ENCODE measurements at regions not wholly inside any gene's neighbourhood (a gene's known extent, or its start where the extent isn't known, plus 50 kb on each side); places are given as distances from the start of the nearest gene placed in this dataset.

GRCh38 chr10:126722726-126723125 lies 52.2 kb upstream of the C10orf90 start:
- no peaks in the 10 kb centered on the region for H3K4me1 Mint-ChIP-seq (ENCODE audit: low read depth)
- DNase-seq (ENCODE audit: low spot score, unreplicated experiment): no peak
- no peak overlapping the region for H3K4me3 Mint-ChIP-seq (ENCODE audit: low read depth)
- no peak for TF ChIP-seq CTCF (IDR thresholded peaks at IDR 0.05; ENCODE audit: unreplicated experiment)
- no peaks in the 10 kb centered on the region for H3K36me3 Mint-ChIP-seq (ENCODE audit: insufficient read depth)
- H3K27me3 Mint-ChIP-seq: peaks cover 23% of the 10 kb centered on the region
- H3K27ac Mint-ChIP-seq: no peak overlapping the region
- no peaks in the 10 kb centered on the region for H3K9me3 Mint-ChIP-seq (ENCODE audit: low read depth)

- Mint-ChIP-seq H3K4me1 (ENCODE audit: low read depth) (no peaks in the 10 kb centered on the region), H3K27ac (no peak overlapping the region), H3K27me3 (peaks cover 21% of the 10 kb centered on the region), H3K36me3 (ENCODE audit: insufficient read depth) (no peaks in the 10 kb centered on the region), H3K4me3 (ENCODE audit: low read depth) (no peak overlapping the region), H3K9me3 (ENCODE audit: low read depth) (peaks cover 2% of the 10 kb centered on the region)
- TF ChIP-seq CTCF (IDR thresholded peaks at IDR 0.05; ENCODE audit: unreplicated experiment): no peak
- DNase-seq (ENCODE audit: low spot score, unreplicated experiment): no peak
Measured at GRCh38 chr10:126723226-126723625, 52.7 kb upstream of the C10orf90 start.

GRCh38 chr10:126729314-126729870 lies 58.9 kb upstream of the C10orf90 start:
- peaks cover 20% of the 10 kb centered on the region for H3K27me3 Mint-ChIP-seq
- H3K9me3 Mint-ChIP-seq (ENCODE audit: low read depth): peaks cover 6% of the 10 kb centered on the region
- no peak overlapping the region for H3K27ac Mint-ChIP-seq
- no peak overlapping the region for H3K4me3 Mint-ChIP-seq (ENCODE audit: low read depth)
- H3K4me1 Mint-ChIP-seq (ENCODE audit: low read depth): peaks cover 2% of the 10 kb centered on the region
- DNase-seq (ENCODE audit: low spot score, unreplicated experiment): no peak
- H3K36me3 Mint-ChIP-seq (ENCODE audit: insufficient read depth): no peaks in the 10 kb centered on the region
- TF ChIP-seq CTCF (IDR thresholded peaks at IDR 0.05; ENCODE audit: unreplicated experiment): no peak

GRCh38 chr10:126730856-126731609 lies 60.5 kb upstream of the C10orf90 start:
- Mint-ChIP-seq H3K9me3 (ENCODE audit: low read depth) (peaks cover 6% of the 10 kb centered on the region), H3K4me3 (ENCODE audit: low read depth) (no peak overlapping the region), H3K27ac (no peak overlapping the region), H3K27me3 (peaks cover 31% of the 10 kb centered on the region), H3K4me1 (ENCODE audit: low read depth) (peaks cover 4% of the 10 kb centered on the region), H3K36me3 (ENCODE audit: insufficient read depth) (no peaks in the 10 kb centered on the region)
- DNase-seq (ENCODE audit: low spot score, unreplicated experiment): no peak
- TF ChIP-seq CTCF (IDR thresholded peaks at IDR 0.05; ENCODE audit: unreplicated experiment): no peak

- TF ChIP-seq CTCF (IDR thresholded peaks at IDR 0.05; ENCODE audit: unreplicated experiment): no peak
- Mint-ChIP-seq H3K4me3 (ENCODE audit: low read depth) (no peak overlapping the region), H3K27ac (no peak overlapping the region), H3K9me3 (ENCODE audit: low read depth) (peaks cover 6% of the 10 kb centered on the region), H3K4me1 (ENCODE audit: low read depth) (peaks cover 4% of the 10 kb centered on the region), H3K36me3 (ENCODE audit: insufficient read depth) (no peaks in the 10 kb centered on the region), H3K27me3 (peaks cover 31% of the 10 kb centered on the region)
- no peak for DNase-seq (ENCODE audit: low spot score, unreplicated experiment)
Measured at GRCh38 chr10:126731610-126731990, 61.1 kb upstream of the C10orf90 start.
